ENCODE measurements at regions not wholly inside any gene's neighbourhood (a gene's known extent, or its start where the extent isn't known, plus 50 kb on each side); places are given as distances from the start of the nearest gene placed in this dataset.
"Not testable (repeated sequence)": the region's sequence is repeated elsewhere in the genome, so short reads cannot be mapped to it uniquely, and the experiment has no call there.

DNA sequence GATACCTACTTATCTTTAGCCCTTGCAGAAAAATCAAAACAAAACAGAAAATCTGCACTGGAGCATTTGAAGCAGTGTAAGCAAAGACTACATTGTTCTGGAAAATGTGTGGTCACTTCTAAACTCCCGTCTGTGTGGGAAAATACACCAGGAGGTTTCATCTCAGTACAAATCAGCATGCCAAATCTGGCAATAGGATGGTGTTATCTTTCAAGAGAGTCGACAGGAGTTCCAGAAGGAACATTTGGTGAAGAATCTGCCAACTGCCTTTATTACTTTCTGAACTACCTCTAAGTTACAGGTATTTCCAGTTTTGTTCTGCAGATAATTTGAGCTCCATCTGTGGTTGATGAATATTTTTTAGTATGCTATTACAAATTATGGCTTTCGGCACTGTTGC is 1348.0 kb downstream of the RAPGEF2 start:
- Histone ChIP-seq H3K4me1 (ENCODE audit: control extremely low read depth in 1 of 4, control insufficient read depth in 4 of 4, insufficient read depth in 4 of 4, low read length in 3 of 4) (no peaks in the 10 kb centered on the region), H3K27ac (ENCODE audit: insufficient read depth in 1 of 2, low read depth in 1 of 2, low read length in 2 of 2, poor library complexity in 1 of 2, severe bottlenecking in 2 of 2) (no peak overlapping the region), H3K9me3 (ENCODE audit: control extremely low read depth in 1 of 5, control insufficient read depth in 4 of 5, insufficient read depth in 2 of 5, low read depth in 1 of 5, low read length in 4 of 5) (no peaks in the 10 kb centered on the region), H3K27me3 (replicated peaks in 2 of 5; ENCODE audit: control insufficient read depth in 4 of 5, insufficient read depth in 5 of 5, low read length in 4 of 5) (no peaks in the 10 kb centered on the region), H3K4me3 (ENCODE audit: control insufficient read depth in 1 of 7, extremely low read depth in 1 of 7, insufficient read depth in 4 of 7, low read depth in 2 of 7, low read length in 6 of 7) (no peak overlapping the region), H3K36me3 (ENCODE audit: control insufficient read depth in 4 of 4, insufficient read depth in 4 of 4, low read length in 3 of 4) (no peaks in the 10 kb centered on the region)
- ChIA-PET CTCF (no interaction called here), POLR2A (no interaction called here)
- no peak for DNase-seq
- WGBS (ENCODE audit: insufficient coverage) = 67% methylated on average over 1 of the region's 3 CpGs

GRCh38 chr4:160481696-160482690 is 1379.1 kb downstream of the RAPGEF2 start:
- H3K27me3 ChIP-seq (replicated peaks in 2 of 5; ENCODE audit: control insufficient read depth in 4 of 5, insufficient read depth in 5 of 5, low read length in 4 of 5); H3K4me1 ChIP-seq (ENCODE audit: control extremely low read depth in 1 of 4, control insufficient read depth in 4 of 4, insufficient read depth in 4 of 4, low read length in 3 of 4); H3K4me3 ChIP-seq (ENCODE audit: control insufficient read depth in 1 of 7, extremely low read depth in 1 of 7, insufficient read depth in 4 of 7, low read depth in 2 of 7, low read length in 6 of 7); DNase-seq; H3K9me3 ChIP-seq (ENCODE audit: control extremely low read depth in 1 of 5, control insufficient read depth in 4 of 5, insufficient read depth in 2 of 5, low read depth in 1 of 5, low read length in 4 of 5); H3K27ac ChIP-seq (ENCODE audit: insufficient read depth in 1 of 2, low read depth in 1 of 2, low read length in 2 of 2, poor library complexity in 1 of 2, severe bottlenecking in 2 of 2); CTCF ChIA-PET; POLR2A ChIA-PET; H3K36me3 ChIP-seq (ENCODE audit: control insufficient read depth in 4 of 4, insufficient read depth in 4 of 4, low read length in 3 of 4): not testable (repeated sequence)
- 93% methylated on average over 35 of the region's 39 CpGs for WGBS (ENCODE audit: insufficient coverage)

DNA sequence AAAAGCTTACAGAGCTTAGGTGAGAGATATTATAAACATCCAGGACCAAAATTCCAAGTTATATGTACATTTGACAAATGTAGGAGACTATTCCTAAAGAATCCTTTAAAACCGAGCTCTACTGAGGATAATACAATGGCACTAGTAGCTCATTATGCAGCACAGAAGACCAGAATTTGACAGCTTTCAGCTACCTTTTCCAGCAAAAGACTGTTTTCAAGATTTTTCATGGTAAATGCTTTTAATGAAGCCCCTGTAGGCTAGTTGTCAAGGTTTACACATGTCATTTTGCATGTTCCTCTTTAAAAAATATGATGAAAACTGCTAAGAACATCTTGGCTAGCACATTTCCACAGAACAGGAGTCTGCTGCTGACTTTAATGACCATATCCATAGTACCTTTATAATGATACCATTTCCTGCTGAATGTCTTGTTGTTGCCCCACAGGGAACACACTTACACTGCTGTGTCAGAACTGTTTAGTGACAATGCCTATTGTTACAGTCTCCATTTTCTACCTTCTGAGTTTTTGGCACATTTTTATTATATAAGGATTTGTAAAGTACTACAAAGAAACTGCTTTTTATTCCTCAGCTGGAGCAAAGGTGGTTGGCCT is 1382.3 kb downstream of the RAPGEF2 start:
- H3K4me1 ChIP-seq (ENCODE audit: control extremely low read depth in 1 of 4, control insufficient read depth in 4 of 4, insufficient read depth in 4 of 4, low read length in 3 of 4) = no peaks in the 10 kb centered on the region
- no peaks in the 10 kb centered on the region for H3K36me3 ChIP-seq (ENCODE audit: control insufficient read depth in 4 of 4, insufficient read depth in 4 of 4, low read length in 3 of 4)
- H3K27me3 ChIP-seq (replicated peaks in 2 of 5; ENCODE audit: control insufficient read depth in 4 of 5, insufficient read depth in 5 of 5, low read length in 4 of 5) = no peaks in the 10 kb centered on the region
- DNase-seq = no peak
- peaks cover 0 to 2% (median 0%) of the 10 kb centered on the region in 5 experiments for H3K9me3 ChIP-seq (ENCODE audit: control extremely low read depth in 1 of 5, control insufficient read depth in 4 of 5, insufficient read depth in 2 of 5, low read depth in 1 of 5, low read length in 4 of 5)
- H3K4me3 ChIP-seq (ENCODE audit: control insufficient read depth in 1 of 7, extremely low read depth in 1 of 7, insufficient read depth in 4 of 7, low read depth in 2 of 7, low read length in 6 of 7) = no peak overlapping the region
- CTCF ChIA-PET = no interaction called here
- WGBS (ENCODE audit: insufficient coverage) = 100% methylated on average over 1 of the region's 1 CpG
- POLR2A ChIA-PET = no interaction called here
- no peak overlapping the region for H3K27ac ChIP-seq (ENCODE audit: insufficient read depth in 1 of 2, low read depth in 1 of 2, low read length in 2 of 2, poor library complexity in 1 of 2, severe bottlenecking in 2 of 2)

- Histone ChIP-seq H3K27ac (ENCODE audit: insufficient read depth in 1 of 2, low read depth in 1 of 2, low read length in 2 of 2, poor library complexity in 1 of 2, severe bottlenecking in 2 of 2) (no peak overlapping the region), H3K9me3 (ENCODE audit: control extremely low read depth in 1 of 5, control insufficient read depth in 4 of 5, insufficient read depth in 2 of 5, low read depth in 1 of 5, low read length in 4 of 5) (peaks cover 0 to 2% (median 0%) of the 10 kb centered on the region in 5 experiments), H3K27me3 (replicated peaks in 2 of 5; ENCODE audit: control insufficient read depth in 4 of 5, insufficient read depth in 5 of 5, low read length in 4 of 5) (no peaks in the 10 kb centered on the region), H3K4me1 (ENCODE audit: control extremely low read depth in 1 of 4, control insufficient read depth in 4 of 4, insufficient read depth in 4 of 4, low read length in 3 of 4) (no peaks in the 10 kb centered on the region), H3K4me3 (ENCODE audit: control insufficient read depth in 1 of 7, extremely low read depth in 1 of 7, insufficient read depth in 4 of 7, low read depth in 2 of 7, low read length in 6 of 7) (no peak overlapping the region), H3K36me3 (ENCODE audit: control insufficient read depth in 4 of 4, insufficient read depth in 4 of 4, low read length in 3 of 4) (no peaks in the 10 kb centered on the region)
- POLR2A ChIA-PET = no interaction called here
- DNase-seq = no peak
- CTCF ChIA-PET = no interaction called here
Observed at GRCh38 chr4:160492181-160492580, 1389.3 kb downstream of the RAPGEF2 start.

- POLR2A ChIA-PET = no interaction called here
Observed at GRCh38 chr4:160493206-160493605, 1390.3 kb downstream of the RAPGEF2 start.

DNA sequence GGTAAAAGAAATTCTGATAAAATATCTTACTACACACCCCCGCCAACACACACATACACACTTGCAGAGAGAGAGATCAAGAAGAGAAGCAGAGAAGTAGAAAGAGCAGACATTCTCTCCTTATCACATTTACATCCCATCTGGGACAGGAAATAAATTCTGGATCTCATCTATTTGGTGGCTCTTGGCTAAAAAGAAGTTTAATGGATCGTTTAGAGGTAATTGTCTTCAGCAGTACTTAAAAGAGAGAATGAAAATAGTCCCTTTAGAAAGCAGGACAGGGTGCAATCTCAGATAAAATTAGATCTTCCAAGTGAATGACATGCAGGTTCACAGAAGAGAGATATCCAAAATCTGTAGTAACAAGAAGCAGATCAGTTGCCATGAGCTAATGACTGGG is 1392.5 kb downstream of the RAPGEF2 start:
- H3K27ac ChIP-seq (ENCODE audit: insufficient read depth in 1 of 2, low read depth in 1 of 2, low read length in 2 of 2, poor library complexity in 1 of 2, severe bottlenecking in 2 of 2) = no peak overlapping the region
- no peak overlapping the region for H3K4me3 ChIP-seq (ENCODE audit: control insufficient read depth in 1 of 7, extremely low read depth in 1 of 7, insufficient read depth in 4 of 7, low read depth in 2 of 7, low read length in 6 of 7)
- POLR2A ChIA-PET = no interaction called here
- no peaks in the 10 kb centered on the region for H3K27me3 ChIP-seq (replicated peaks in 2 of 5; ENCODE audit: control insufficient read depth in 4 of 5, insufficient read depth in 5 of 5, low read length in 4 of 5)
- no peaks in the 10 kb centered on the region for H3K9me3 ChIP-seq (ENCODE audit: control extremely low read depth in 1 of 5, control insufficient read depth in 4 of 5, insufficient read depth in 2 of 5, low read depth in 1 of 5, low read length in 4 of 5)
- DNase-seq = no peak
- H3K36me3 ChIP-seq (ENCODE audit: control insufficient read depth in 4 of 4, insufficient read depth in 4 of 4, low read length in 3 of 4) = no peaks in the 10 kb centered on the region
- CTCF ChIA-PET = no interaction called here
- 80% methylated on average over 1 of the region's 2 CpGs for WGBS (ENCODE audit: insufficient coverage)
- H3K4me1 ChIP-seq (ENCODE audit: control extremely low read depth in 1 of 4, control insufficient read depth in 4 of 4, insufficient read depth in 4 of 4, low read length in 3 of 4) = no peaks in the 10 kb centered on the region

More at GRCh38 chr4:160493206-160493605, 1390.3 kb downstream of the RAPGEF2 start:
- Histone ChIP-seq H3K27me3 (replicated peaks in 2 of 5; ENCODE audit: control insufficient read depth in 4 of 5, insufficient read depth in 5 of 5, low read length in 4 of 5) (no peaks in the 10 kb centered on the region), H3K4me3 (ENCODE audit: control insufficient read depth in 1 of 7, extremely low read depth in 1 of 7, insufficient read depth in 4 of 7, low read depth in 2 of 7, low read length in 6 of 7) (no peak overlapping the region), H3K4me1 (ENCODE audit: control extremely low read depth in 1 of 4, control insufficient read depth in 4 of 4, insufficient read depth in 4 of 4, low read length in 3 of 4) (no peaks in the 10 kb centered on the region), H3K27ac (ENCODE audit: insufficient read depth in 1 of 2, low read depth in 1 of 2, low read length in 2 of 2, poor library complexity in 1 of 2, severe bottlenecking in 2 of 2) (no peak overlapping the region), H3K9me3 (ENCODE audit: control extremely low read depth in 1 of 5, control insufficient read depth in 4 of 5, insufficient read depth in 2 of 5, low read depth in 1 of 5, low read length in 4 of 5) (peaks cover 0 to 2% (median 0%) of the 10 kb centered on the region in 5 experiments), H3K36me3 (ENCODE audit: control insufficient read depth in 4 of 4, insufficient read depth in 4 of 4, low read length in 3 of 4) (no peaks in the 10 kb centered on the region)
- 100% methylated on average over 1 of the region's 1 CpG for WGBS (ENCODE audit: insufficient coverage)
- no peak for DNase-seq
- CTCF ChIA-PET = no interaction called here

DNA sequence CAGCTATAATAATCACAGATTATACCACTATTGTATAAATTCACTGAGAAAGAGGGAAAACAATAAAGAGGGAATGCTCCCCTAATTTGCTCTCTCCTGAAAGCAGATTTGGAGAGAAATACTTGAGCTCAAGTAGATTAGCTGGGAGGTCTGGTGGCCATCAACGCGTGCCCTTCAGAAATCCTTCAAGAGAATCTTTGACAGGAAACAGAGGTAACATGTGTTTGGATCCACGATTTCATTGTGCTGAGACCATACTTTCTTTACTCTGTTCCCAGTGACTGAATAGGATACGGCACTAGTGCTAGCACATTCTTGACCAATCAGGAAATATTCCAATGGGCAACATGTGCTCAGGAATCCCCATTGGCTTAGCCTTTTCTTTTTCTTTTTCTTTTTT is 1395.3 kb downstream of the RAPGEF2 start:
- H3K27me3 ChIP-seq (replicated peaks in 2 of 5; ENCODE audit: control insufficient read depth in 4 of 5, insufficient read depth in 5 of 5, low read length in 4 of 5) = no peaks in the 10 kb centered on the region
- H3K4me3 ChIP-seq (ENCODE audit: control insufficient read depth in 1 of 7, extremely low read depth in 1 of 7, insufficient read depth in 4 of 7, low read depth in 2 of 7, low read length in 6 of 7) = no peak overlapping the region
- H3K36me3 ChIP-seq (ENCODE audit: control insufficient read depth in 4 of 4, insufficient read depth in 4 of 4, low read length in 3 of 4) = no peaks in the 10 kb centered on the region
- POLR2A ChIA-PET = no interaction called here
- no peak overlapping the region for H3K27ac ChIP-seq (ENCODE audit: insufficient read depth in 1 of 2, low read depth in 1 of 2, low read length in 2 of 2, poor library complexity in 1 of 2, severe bottlenecking in 2 of 2)
- no peak for DNase-seq
- CTCF ChIA-PET = no interaction called here
- no peaks in the 10 kb centered on the region for H3K4me1 ChIP-seq (ENCODE audit: control extremely low read depth in 1 of 4, control insufficient read depth in 4 of 4, insufficient read depth in 4 of 4, low read length in 3 of 4)
- no peaks in the 10 kb centered on the region for H3K9me3 ChIP-seq (ENCODE audit: control extremely low read depth in 1 of 5, control insufficient read depth in 4 of 5, insufficient read depth in 2 of 5, low read depth in 1 of 5, low read length in 4 of 5)
- 89% methylated on average over 4 of the region's 4 CpGs for WGBS (ENCODE audit: insufficient coverage)
